ENCODE measurements at regions not wholly inside any gene's neighbourhood (a gene's known extent, or its start where the extent isn't known, plus 50 kb on each side); places are given as distances from the start of the nearest gene placed in this dataset.

DNA sequence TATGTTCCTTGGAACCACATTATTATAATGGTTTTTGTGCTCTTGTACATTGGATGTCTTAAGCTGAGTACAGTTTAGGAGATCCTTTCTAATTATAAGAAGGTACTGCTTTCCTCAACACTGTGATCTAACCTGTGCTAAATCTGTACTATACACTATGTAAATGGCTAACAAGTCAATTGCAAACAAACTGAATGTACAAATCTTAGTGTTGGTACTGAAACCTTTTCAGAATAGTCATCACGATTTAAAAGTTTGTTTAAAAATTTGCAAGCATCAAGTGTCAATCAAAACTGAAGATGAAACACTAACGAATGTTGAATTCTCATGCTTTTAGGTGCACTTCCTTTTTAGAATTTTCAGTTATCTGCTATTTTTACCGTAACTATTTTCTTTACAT, 2090.4 kb upstream of the TENM3 start:
- no peaks in the 10 kb centered on the region for H3K36me3 ChIP-seq (ENCODE audit: low read depth, missing control alignments)
- no peak overlapping the region for H3K4me3 ChIP-seq
- H3K9me3 ChIP-seq = no peaks in the 10 kb centered on the region
- intact Hi-C loops (cut with DNase I; ENCODE audit: low total_unique reads) = no loop called here
- no peak overlapping the region for H3K27ac ChIP-seq
- H3K4me1 ChIP-seq = no peaks in the 10 kb centered on the region
- 90 to 92% methylated on average over 3 of the region's 3 CpGs for WGBS, 2 donors
- DNase-seq = no peak
- H3K27me3 ChIP-seq = no peaks in the 10 kb centered on the region
- TF ChIP-seq POLR2A (IDR thresholded peaks at IDR 0.05) = no peak
- TF ChIP-seq CTCF (IDR thresholded peaks at IDR 0.05) = no peak

- 97 to 99% methylated on average over 5 of the region's 5 CpGs for WGBS, 2 donors
- no peaks in the 10 kb centered on the region for H3K9me3 ChIP-seq
- no peak overlapping the region for H3K4me3 ChIP-seq
- H3K27me3 ChIP-seq = no peaks in the 10 kb centered on the region
- no peak for TF ChIP-seq POLR2A (IDR thresholded peaks at IDR 0.05)
- no peak for TF ChIP-seq CTCF (IDR thresholded peaks at IDR 0.05)
- intact Hi-C loops (cut with DNase I; ENCODE audit: low total_unique reads) = no loop called here
- no peak overlapping the region for H3K27ac ChIP-seq
- H3K4me1 ChIP-seq = no peaks in the 10 kb centered on the region
- no peaks in the 10 kb centered on the region for H3K36me3 ChIP-seq (ENCODE audit: low read depth, missing control alignments)
- no peak for DNase-seq
Measured at GRCh38 chr4:180153587-180153986, 2089.6 kb upstream of the TENM3 start.

- no peaks in the 10 kb centered on the region for H3K27me3 ChIP-seq
- H3K9me3 ChIP-seq = no peaks in the 10 kb centered on the region
- no peak overlapping the region for H3K27ac ChIP-seq
- 81 to 94% methylated on average over 1 of the region's 1 CpG for WGBS, 2 donors
- DNase-seq = no peak
- intact Hi-C loops (cut with DNase I; ENCODE audit: low total_unique reads) = no loop called here
- H3K4me1 ChIP-seq = no peaks in the 10 kb centered on the region
- no peaks in the 10 kb centered on the region for H3K36me3 ChIP-seq (ENCODE audit: low read depth, missing control alignments)
- TF ChIP-seq POLR2A (IDR thresholded peaks at IDR 0.05) (no peak), CTCF (IDR thresholded peaks at IDR 0.05) (no peak)
- H3K4me3 ChIP-seq = no peak overlapping the region
Measured at GRCh38 chr4:180156684-180157083, 2086.5 kb upstream of the TENM3 start.

DNA sequence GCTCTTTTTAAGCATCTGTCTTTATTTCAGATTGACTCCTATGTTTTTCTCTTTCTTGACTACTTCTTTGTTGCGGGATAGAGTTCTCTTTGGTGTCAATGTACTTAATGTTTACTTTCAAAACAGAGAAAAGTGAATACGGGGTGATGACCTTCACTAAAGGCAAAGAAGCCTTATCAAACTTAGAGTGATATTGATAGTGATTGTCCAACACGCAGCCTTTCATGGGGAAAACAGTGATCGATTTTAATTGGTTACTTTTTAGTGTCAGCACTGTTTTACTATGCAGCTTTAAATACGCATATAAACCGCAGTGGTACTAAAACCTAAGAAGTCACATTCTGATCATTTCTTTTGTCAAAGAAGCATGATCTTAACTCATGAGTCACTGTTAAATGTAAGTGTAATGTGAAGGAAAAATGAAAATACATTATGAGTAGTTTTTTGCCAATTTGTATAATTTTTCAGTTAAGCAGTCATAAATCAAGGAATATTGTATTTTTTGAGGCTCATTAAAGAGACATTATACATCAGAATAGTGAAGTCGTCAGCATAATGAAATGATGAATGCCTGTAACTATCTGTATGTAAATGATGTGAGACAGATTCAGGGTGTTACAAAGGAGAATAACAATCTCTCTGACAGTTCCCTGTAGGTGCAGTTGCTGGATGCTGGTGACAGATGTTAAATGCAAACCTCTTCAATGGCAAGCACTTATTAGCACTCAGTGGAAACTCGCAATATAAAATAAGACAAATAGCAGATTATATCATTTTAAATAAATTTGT, 2082.8 kb upstream of the TENM3 start:
- Histone ChIP-seq H3K27me3 (no peaks in the 10 kb centered on the region), H3K4me3 (no peak overlapping the region), H3K9me3 (no peaks in the 10 kb centered on the region), H3K4me1 (no peaks in the 10 kb centered on the region), H3K36me3 (ENCODE audit: low read depth, missing control alignments) (no peaks in the 10 kb centered on the region), H3K27ac (no peak overlapping the region)
- intact Hi-C loops (cut with DNase I; ENCODE audit: low total_unique reads) = no loop called here
- 80 to 81% methylated on average over 8 of the region's 8 CpGs for WGBS, 2 donors
- TF ChIP-seq CTCF (IDR thresholded peaks at IDR 0.05) (no peak), POLR2A (IDR thresholded peaks at IDR 0.05) (no peak)
- no peak for DNase-seq

GRCh38 chr4:180164799-180165198, 2078.4 kb upstream of the TENM3 start:
- no peak for DNase-seq
- no peak for TF ChIP-seq CTCF (IDR thresholded peaks at IDR 0.05)
- no peak for TF ChIP-seq POLR2A (IDR thresholded peaks at IDR 0.05)
- Histone ChIP-seq H3K9me3 (no peaks in the 10 kb centered on the region), H3K4me1 (no peaks in the 10 kb centered on the region), H3K27ac (no peak overlapping the region), H3K36me3 (ENCODE audit: low read depth, missing control alignments) (no peaks in the 10 kb centered on the region), H3K27me3 (no peaks in the 10 kb centered on the region), H3K4me3 (no peak overlapping the region)
- WGBS, 2 donors = 88 to 97% methylated on average over 2 of the region's 2 CpGs
- intact Hi-C loops (cut with DNase I; ENCODE audit: low total_unique reads) = no loop called here
